ENCODE measurements at regions not wholly inside any gene's neighbourhood (a gene's known extent, or its start where the extent isn't known, plus 50 kb on each side); places are given as distances from the start of the nearest gene placed in this dataset.

- no peak for FAIRE-seq
Observed at GRCh38 chr13:106187501-106188095, 347.9 kb downstream of the EFNB2 start.

GRCh38 chr13:106187101-106187500 is 348.4 kb downstream of the EFNB2 start:
- no peak for TF ChIP-seq CTCF (IDR thresholded peaks at IDR 0.05; ENCODE audit: insufficient read depth, low read length, severe bottlenecking)
- no peaks in the 10 kb centered on the region for H3K27me3 ChIP-seq (ENCODE audit: control insufficient read depth, insufficient read depth, low read length)
- FAIRE-seq (no peak), DNase-seq (ENCODE audit: low read depth) (no peak)
- H3K4me3 ChIP-seq (ENCODE audit: low read depth, low read length): no peak overlapping the region
- H3K36me3 ChIP-seq (ENCODE audit: control insufficient read depth, insufficient read depth, low read length): no peaks in the 10 kb centered on the region

More at GRCh38 chr13:106187501-106188095, 347.9 kb downstream of the EFNB2 start:
- Histone ChIP-seq H3K27me3 (ENCODE audit: control insufficient read depth, insufficient read depth, low read length) (no peaks in the 10 kb centered on the region), H3K36me3 (ENCODE audit: control insufficient read depth, insufficient read depth, low read length) (no peaks in the 10 kb centered on the region), H3K4me3 (ENCODE audit: low read depth, low read length) (no peak overlapping the region)
- no peak for DNase-seq (ENCODE audit: low read depth)
- no peak for TF ChIP-seq CTCF (IDR thresholded peaks at IDR 0.05; ENCODE audit: insufficient read depth, low read length, severe bottlenecking)

GRCh38 chr13:106186366-106187030 is 349.0 kb downstream of the EFNB2 start:
- no peak for TF ChIP-seq CTCF (IDR thresholded peaks at IDR 0.05; ENCODE audit: insufficient read depth, low read length, severe bottlenecking)
- peak; percentile 21 for DNase-seq (ENCODE audit: low read depth)
- Histone ChIP-seq H3K27me3 (ENCODE audit: control insufficient read depth, insufficient read depth, low read length) (no peaks in the 10 kb centered on the region), H3K36me3 (ENCODE audit: control insufficient read depth, insufficient read depth, low read length) (no peaks in the 10 kb centered on the region), H3K4me3 (ENCODE audit: low read depth, low read length) (no peak overlapping the region)
- no peak for FAIRE-seq

GRCh38 chr13:106184790-106185189 is 350.7 kb downstream of the EFNB2 start:
- Histone ChIP-seq H3K27me3 (ENCODE audit: control insufficient read depth, insufficient read depth, low read length) (no peaks in the 10 kb centered on the region), H3K36me3 (ENCODE audit: control insufficient read depth, insufficient read depth, low read length) (no peaks in the 10 kb centered on the region), H3K4me3 (ENCODE audit: low read depth, low read length) (no peak overlapping the region)
- DNase-seq (ENCODE audit: low read depth): no peak
- TF ChIP-seq CTCF (IDR thresholded peaks at IDR 0.05; ENCODE audit: insufficient read depth, low read length, severe bottlenecking): no peak
- no peak for FAIRE-seq

- FAIRE-seq: no peak
- no peaks in the 10 kb centered on the region for H3K27me3 ChIP-seq (ENCODE audit: control insufficient read depth, insufficient read depth, low read length)
- H3K36me3 ChIP-seq (ENCODE audit: control insufficient read depth, insufficient read depth, low read length): no peaks in the 10 kb centered on the region
- no peak for DNase-seq (ENCODE audit: low read depth)
- no peak for TF ChIP-seq CTCF (IDR thresholded peaks at IDR 0.05; ENCODE audit: insufficient read depth, low read length, severe bottlenecking)
- no peak overlapping the region for H3K4me3 ChIP-seq (ENCODE audit: low read depth, low read length)
Observed at GRCh38 chr13:106183410-106184065, 351.9 kb downstream of the EFNB2 start.
